22Rv1 (cell line): ENCODE measurements at regions not wholly inside any gene's neighbourhood (a gene's known extent, or its start where the extent isn't known, plus 50 kb on each side); places are given as distances from the start of the nearest gene placed in this dataset.

Source experiments
- ZFX ChIP-seq: fragments of 450-650 bp; IDR thresholded peaks from 2 replicates; pipeline ENCODE4 v1.6.1; 2017; ENCODE audit warnings: antibody characterized with exemption, borderline replicate concordance
- TF ChIP-seq, protein P1 (sequence below): fragments of 450-650 bp; IDR thresholded peaks from 2 replicates; pipeline ENCODE4 v1.5.1; 2017; ENCODE audit warnings: mild to moderate bottlenecking

DNA sequence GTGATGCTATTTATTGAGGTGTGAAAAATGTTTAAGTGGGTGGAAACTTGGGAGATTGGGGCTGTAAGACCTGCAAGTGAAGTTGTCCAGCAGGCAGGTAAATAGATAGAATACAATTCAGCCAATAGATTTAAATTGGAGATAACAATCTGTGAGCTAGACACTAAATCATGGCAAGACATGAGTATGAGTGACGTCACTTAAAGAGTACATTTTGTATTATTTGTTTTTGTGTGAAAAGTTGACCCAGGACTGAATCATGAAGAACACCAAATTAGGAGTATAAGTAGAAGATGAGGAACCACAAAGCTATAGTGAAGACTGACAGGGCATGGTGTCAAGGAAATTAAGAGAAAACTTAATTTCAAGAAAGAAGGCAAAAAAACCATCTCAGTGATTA lies 249.1 kb upstream of the SEMA3C start:
- TF ChIP-seq, protein P1, sequence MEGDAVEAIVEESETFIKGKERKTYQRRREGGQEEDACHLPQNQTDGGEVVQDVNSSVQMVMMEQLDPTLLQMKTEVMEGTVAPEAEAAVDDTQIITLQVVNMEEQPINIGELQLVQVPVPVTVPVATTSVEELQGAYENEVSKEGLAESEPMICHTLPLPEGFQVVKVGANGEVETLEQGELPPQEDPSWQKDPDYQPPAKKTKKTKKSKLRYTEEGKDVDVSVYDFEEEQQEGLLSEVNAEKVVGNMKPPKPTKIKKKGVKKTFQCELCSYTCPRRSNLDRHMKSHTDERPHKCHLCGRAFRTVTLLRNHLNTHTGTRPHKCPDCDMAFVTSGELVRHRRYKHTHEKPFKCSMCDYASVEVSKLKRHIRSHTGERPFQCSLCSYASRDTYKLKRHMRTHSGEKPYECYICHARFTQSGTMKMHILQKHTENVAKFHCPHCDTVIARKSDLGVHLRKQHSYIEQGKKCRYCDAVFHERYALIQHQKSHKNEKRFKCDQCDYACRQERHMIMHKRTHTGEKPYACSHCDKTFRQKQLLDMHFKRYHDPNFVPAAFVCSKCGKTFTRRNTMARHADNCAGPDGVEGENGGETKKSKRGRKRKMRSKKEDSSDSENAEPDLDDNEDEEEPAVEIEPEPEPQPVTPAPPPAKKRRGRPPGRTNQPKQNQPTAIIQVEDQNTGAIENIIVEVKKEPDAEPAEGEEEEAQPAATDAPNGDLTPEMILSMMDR, result no peak
- no peak for TF ChIP-seq ZFX
